C4-2B (cell line): ENCODE measurements at regions not wholly inside any gene's neighbourhood (a gene's known extent, or its start where the extent isn't known, plus 50 kb on each side); places are given as distances from the start of the nearest gene placed in this dataset.

Experiments used
- CTCF ChIP-seq: fragments of 450-650 bp; conservative IDR thresholded peaks from 2 replicates; pipeline ENCODE4 v1.5.1; 2017; ENCODE audit warnings: mild to moderate bottlenecking
- ZFX ChIP-seq: fragments of 450-650 bp; IDR thresholded peaks from 2 replicates; pipeline ENCODE4 v1.6.1; 2017

- TF ChIP-seq CTCF (no peak), ZFX (no peak)
Measured at GRCh38 chr15:70313099-70314017, 215.6 kb upstream of the TLE3 start.
